ENCODE measurements at regions not wholly inside any gene's neighbourhood (a gene's known extent, or its start where the extent isn't known, plus 50 kb on each side); places are given as distances from the start of the nearest gene placed in this dataset.

DNA sequence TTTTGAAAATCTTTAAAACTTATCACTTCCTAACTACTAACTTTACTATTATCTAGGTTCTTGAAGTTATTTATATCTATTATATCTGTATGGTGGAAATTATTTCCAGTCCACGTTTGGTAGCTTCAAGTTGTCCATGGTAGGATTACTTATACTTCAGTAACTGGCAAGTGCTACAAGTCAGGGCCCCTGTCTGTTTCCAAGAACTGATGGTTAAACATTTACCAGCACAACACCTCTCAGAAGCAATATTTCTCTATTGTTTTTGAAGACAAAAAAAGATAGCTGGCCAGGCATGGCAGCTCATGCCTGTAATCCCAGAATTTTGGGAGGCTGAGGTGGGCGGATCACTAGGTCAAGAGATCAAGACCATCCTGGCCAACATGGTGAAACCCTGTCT lies 240.4 kb upstream of the RHOBTB1 start:
- DNase-seq: no peak

DNA sequence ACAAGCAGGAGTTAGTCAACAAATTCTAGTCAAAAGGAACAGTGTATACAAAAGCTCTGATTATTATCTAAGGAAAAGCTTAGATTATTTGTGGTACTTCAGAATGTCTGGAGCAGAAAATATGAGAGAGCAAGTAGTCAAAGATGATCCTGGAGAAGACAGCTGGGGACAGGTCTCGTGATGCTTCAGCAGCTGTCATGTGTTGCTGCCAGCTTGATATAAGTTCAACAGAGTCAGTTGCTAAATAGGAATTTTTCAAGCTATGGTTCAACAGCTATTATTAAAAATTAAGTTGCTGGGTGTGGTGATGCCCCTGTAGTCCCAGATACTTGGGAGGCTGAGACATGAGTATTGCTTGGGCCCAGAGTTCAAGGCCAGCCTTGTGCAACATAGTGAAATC lies 240.0 kb upstream of the RHOBTB1 start:
- no peak for DNase-seq

DNA sequence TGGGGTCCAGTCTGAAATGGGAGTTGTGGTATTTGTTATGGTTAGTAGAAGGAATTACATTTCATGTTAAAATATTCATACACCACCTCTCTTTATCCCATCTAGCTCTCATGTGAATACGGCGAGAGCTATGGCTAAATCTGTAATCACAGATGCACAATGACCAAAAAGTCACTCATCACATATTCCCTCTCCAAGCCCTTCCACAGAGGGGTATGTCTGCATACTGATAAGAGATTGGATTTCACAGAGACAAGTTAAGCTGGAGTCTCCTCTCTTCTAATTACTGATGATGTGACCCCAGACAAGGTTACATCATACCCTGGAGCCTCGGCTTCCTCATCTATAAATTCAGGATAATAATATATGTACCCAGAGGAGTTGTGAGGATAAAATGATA lies 237.8 kb upstream of the RHOBTB1 start:
- DNase-seq: no peak

- DNase-seq: peak in 1 of 2 experiments; percentile 49
Measured at GRCh38 chr10:61179771-61180170, 235.8 kb upstream of the RHOBTB1 start.

GRCh38 chr10:61176424-61176823 lies 232.4 kb upstream of the RHOBTB1 start:
- DNase-seq: no peak

DNA sequence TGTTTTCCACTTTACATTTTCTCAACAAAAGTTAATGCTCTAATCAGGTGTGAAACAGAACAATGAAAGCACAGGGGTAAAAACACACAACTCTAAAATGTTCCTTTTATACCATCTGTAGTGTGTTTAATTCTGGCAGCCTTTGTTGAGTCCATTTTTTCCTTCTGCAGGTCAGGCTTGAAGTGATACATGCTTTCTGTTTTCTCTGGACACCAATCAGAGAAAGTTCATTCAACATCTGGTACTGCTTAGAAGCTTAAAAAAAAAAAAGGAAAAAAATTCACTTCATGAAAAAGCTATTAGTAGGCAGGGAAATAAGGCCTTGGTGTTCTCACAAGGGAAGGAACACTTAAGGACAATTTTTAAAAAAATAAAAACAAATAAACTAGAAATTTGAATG lies 231.3 kb upstream of the RHOBTB1 start:
- no peak for DNase-seq

GRCh38 chr10:61173450-61173849 lies 229.5 kb upstream of the RHOBTB1 start:
- no peak for DNase-seq

- DNase-seq: no peak
Measured at GRCh38 chr10:61172182-61172926, 228.4 kb upstream of the RHOBTB1 start.

- no peak for DNase-seq
Measured at GRCh38 chr10:61170594-61170993, 226.6 kb upstream of the RHOBTB1 start.

- peak in 1 of 2 experiments; percentile 64 for DNase-seq
Measured at GRCh38 chr10:61169294-61169693, 225.3 kb upstream of the RHOBTB1 start.

- DNase-seq: no peak
Measured at GRCh38 chr10:61166489-61166888, 222.5 kb upstream of the RHOBTB1 start.

GRCh38 chr10:61166065-61166464 lies 222.1 kb upstream of the RHOBTB1 start:
- no peak for DNase-seq

- no peak for DNase-seq
Measured at GRCh38 chr10:61164458-61165160, 220.6 kb upstream of the RHOBTB1 start.

DNA sequence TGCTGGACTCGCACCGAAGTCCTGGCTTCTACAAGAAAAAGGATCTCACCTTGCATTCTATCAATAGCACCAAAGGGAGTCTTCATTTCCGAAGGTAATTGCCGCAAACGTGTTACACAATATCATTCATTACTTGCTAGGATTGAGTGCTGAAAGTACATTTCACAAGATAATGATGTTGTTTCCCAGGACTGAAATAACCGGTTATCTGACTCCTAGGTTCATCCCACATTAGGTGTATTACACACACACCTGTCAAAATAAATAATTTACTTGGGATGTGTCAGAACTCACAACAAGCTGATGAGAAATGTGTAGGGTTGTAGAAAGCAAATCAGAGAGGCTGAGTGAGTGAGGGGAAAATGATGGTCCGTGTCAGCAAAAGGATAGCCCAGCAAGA lies 219.4 kb upstream of the RHOBTB1 start:
- no peak for DNase-seq

- DNase-seq: no peak
Measured at GRCh38 chr10:61160253-61160652, 216.3 kb upstream of the RHOBTB1 start.

- no peak for DNase-seq
Measured at GRCh38 chr10:61159253-61159652, 215.3 kb upstream of the RHOBTB1 start.

- no peak for DNase-seq
Measured at GRCh38 chr10:61157182-61157581, 213.2 kb upstream of the RHOBTB1 start.

DNA sequence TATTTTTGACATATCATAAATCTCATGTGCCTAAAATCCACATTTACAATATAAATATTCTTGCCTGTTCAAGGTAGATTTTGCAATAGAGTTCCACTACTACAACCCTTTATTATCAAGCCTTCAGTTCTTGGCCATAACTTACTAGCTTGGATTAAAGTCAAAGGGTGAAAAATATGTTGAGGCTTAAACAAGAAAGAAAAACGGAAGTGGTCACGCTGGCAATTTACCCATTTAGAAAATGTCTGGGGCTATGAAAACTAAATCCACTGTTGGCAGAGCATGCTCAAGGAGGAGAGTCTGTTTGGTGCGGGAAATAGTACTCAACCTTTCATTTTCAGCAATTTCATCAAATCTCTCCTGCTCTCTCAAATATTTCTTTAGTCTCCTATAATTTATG lies 209.8 kb upstream of the RHOBTB1 start:
- DNase-seq: no peak

DNA sequence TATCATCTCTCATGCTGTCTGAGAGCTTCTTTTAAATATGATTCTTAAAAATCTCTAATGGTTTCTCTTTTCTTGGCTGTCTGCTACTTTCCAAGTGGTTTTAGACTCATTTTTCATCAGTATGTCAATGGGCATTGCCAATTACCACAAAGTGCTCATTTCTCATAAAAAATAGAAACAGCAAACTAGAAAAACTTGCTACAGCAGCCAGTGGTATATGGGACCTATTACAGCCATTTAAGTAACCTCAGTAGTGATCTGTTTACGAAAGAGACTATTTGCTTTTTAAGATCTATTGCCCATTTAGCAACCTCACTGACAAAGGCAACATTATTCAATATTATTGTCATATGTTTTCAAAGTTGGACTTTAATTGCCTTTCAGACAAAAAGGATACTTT lies 207.1 kb upstream of the RHOBTB1 start:
- no peak for DNase-seq

- DNase-seq: no peak
Measured at GRCh38 chr10:61148451-61148850, 204.5 kb upstream of the RHOBTB1 start.

GRCh38 chr10:61142987-61143386 lies 199.0 kb upstream of the RHOBTB1 start:
- DNase-seq: no peak

GRCh38 chr10:61140765-61141392 lies 196.9 kb upstream of the RHOBTB1 start:
- peak; percentile 35 to 67 for DNase-seq

GRCh38 chr10:61139592-61139953 lies 195.6 kb upstream of the RHOBTB1 start:
- no peak for DNase-seq

Measured in NCI-H2081 (cell line).